GM12878 (cell line): ENCODE measurements at regions not wholly inside any gene's neighbourhood (a gene's known extent, or its start where the extent isn't known, plus 50 kb on each side); places are given as distances from the start of the nearest gene placed in this dataset.

ENCODE experiments used
- ATAC-seq: fragments of 200-7000 bp; cut with Tn5 transposase; 3 replicates; pipeline ENCODE4 v1.9.1; 2020; ENCODE audit warnings: mild to moderate bottlenecking, moderate library complexity
- BruUV-seq: library from RNA; stranded (reverse); fragments of 400-500 nt; replicated peaks from 2 replicates; lab custom pipeline; 2021; lab: Mats Ljungman, UMichigan
- CTCF ChIA-PET: fragments of 300-600 bp; sonication (Branson Sonifier 250); formaldehyde crosslinking; extraction: SDS; loops from one replicate; lab custom pipeline; 2021; ENCODE audit warnings: inconsistent platforms; lab: Yijun Ruan, JAX
- POLR2A ChIA-PET: fragments of 350-600 bp; formaldehyde crosslinking; extraction: SDS; loops from one replicate; lab custom pipeline; 2021; ENCODE audit warnings: inconsistent platforms; lab: Charles Lee
- RAD21 ChIA-PET: fragments of 300-600 bp; sonication (Branson Sonifier 250); formaldehyde crosslinking; loops from one replicate; lab custom pipeline; 2023; ENCODE audit warnings: antibody characterized with exemption; ENCODE audit not compliant: unreplicated experiment; lab: Charles Lee
- SMC1A ChIA-PET: fragments of 300-600 bp; sonication (Branson Sonifier 250); formaldehyde crosslinking; loops from one replicate; lab custom pipeline; 2023; ENCODE audit not compliant: unreplicated experiment, uncharacterized antibody; lab: Charles Lee
- DNase-seq: peaks from one replicate; pipeline ENCODE4 v3.0.0-alpha.2; 2011; ENCODE audit warnings: low read depth, low spot score
- FAIRE-seq: peaks from 3 replicates; lab custom pipeline; 2011; peaks lifted over from hg19 to GRCh38; lab: Jason Lieb, UNC
- H2AFZ ChIP-seq: 2 replicates; pipeline ENCODE4 v1.6.0; 2011; ENCODE audit warnings: low read depth, low read length, control low read depth; ENCODE audit not compliant: control insufficient read depth
- H3K27ac ChIP-seq: 2 replicates; pipeline ENCODE4 v1.5.1; 2011; ENCODE audit warnings: control low read depth; ENCODE audit not compliant: control insufficient read depth, insufficient read depth
- H3K27me3 ChIP-seq, 2 experiments: replicated peaks in 1 of 2; 2 replicates each; pipeline versions ENCODE4 v1.6.0 to v1.6.1; 2011; ENCODE audit warnings: low read length in 1 of 2; ENCODE audit not compliant: control insufficient read depth in 2 of 2, insufficient read depth in 2 of 2
- H3K36me3 ChIP-seq, 2 experiments: 2 replicates each; pipeline ENCODE4 v1.5.1; 2011; ENCODE audit warnings: low read length in 1 of 2; ENCODE audit not compliant: control insufficient read depth in 2 of 2, insufficient read depth in 2 of 2
- H3K4me1 ChIP-seq: 2 replicates; pipeline ENCODE4 v1.6.1; 2011; ENCODE audit warnings: mild to moderate bottlenecking, low read length, moderate library complexity, mixed read lengths; ENCODE audit not compliant: control insufficient read depth, insufficient read depth
- H3K4me2 ChIP-seq: 2 replicates; pipeline ENCODE4 v1.6.0; 2011; ENCODE audit warnings: control low read depth; ENCODE audit not compliant: control insufficient read depth, insufficient read depth
- H3K4me3 ChIP-seq: fragments of 200-600 bp; sonication (generic); 2 replicates; pipeline ENCODE4 v1.5.1; 2016
- H3K79me2 ChIP-seq: 2 replicates; pipeline ENCODE4 v1.6.0; 2011; ENCODE audit warnings: low read length; ENCODE audit not compliant: control insufficient read depth, insufficient read depth
- H3K9ac ChIP-seq: 2 replicates; pipeline ENCODE4 v1.8.0; 2011; ENCODE audit warnings: low read length, control low read depth, mixed read lengths; ENCODE audit not compliant: control insufficient read depth, insufficient read depth
- H3K9me3 ChIP-seq: replicated peaks from 3 replicates; pipeline ENCODE4 v1.5.1; 2011; ENCODE audit warnings: mild to moderate bottlenecking, low read length; ENCODE audit not compliant: control insufficient read depth, insufficient read depth
- H4K20me1 ChIP-seq: 2 replicates; pipeline ENCODE4 v1.6.0; 2011; ENCODE audit not compliant: control insufficient read depth, insufficient read depth
- CHD1 ChIP-seq: IDR thresholded peaks from 2 replicates; pipeline ENCODE4 v1.6.1; 2012; ENCODE audit warnings: low read depth, low read length, improper control_type of control experiment
- MYC ChIP-seq: IDR thresholded peaks from 2 replicates; pipeline ENCODE4 v1.6.1; 2011; ENCODE audit warnings: mild to moderate bottlenecking, low read length, moderate library complexity, inconsistent platforms; ENCODE audit not compliant: insufficient read depth, insufficient replicate concordance, insufficient read length, severe bottlenecking
- RCOR1 ChIP-seq: conservative IDR thresholded peaks from 2 replicates; pipeline ENCODE4 v1.6.1; 2012; ENCODE audit warnings: low read depth, low read length, improper control_type of control experiment
- SMARCA5 ChIP-seq: fragments of 450-650 bp; IDR thresholded peaks from 2 replicates; pipeline ENCODE4 v1.6.1; 2017; ENCODE audit warnings: mild to moderate bottlenecking
- ZNF24 ChIP-seq: fragments of 450-650 bp; IDR thresholded peaks from 2 replicates; pipeline ENCODE4 v1.6.1; 2017; ENCODE audit warnings: antibody characterized with exemption, mild to moderate bottlenecking
- WGBS: methylation state at CpG from one replicate; pipeline ENCODE4 v1.1.6; 2016; ENCODE audit warnings: low lambda C conversion rate; ENCODE audit not compliant: insufficient replicate concordance, insufficient coverage; ENCODE audit errors: missing lambda C conversion rate; 5-methylcytosine and 5-hydroxymethylcytosine counted together
- in situ Hi-C: fragments of 300-500 bp; cut with MboI; formaldehyde crosslinking; loops from 9 replicates; pipeline ENCODE4 v1.14.3; 2018; ENCODE audit warnings: mixed read lengths
- intact Hi-C: fragments of 100-400 bp; cut with micrococcal nuclease; formaldehyde crosslinking; loops from one replicate; pipeline ENCODE4 v1.14.2; 2022; ENCODE audit not compliant: unreplicated experiment
- TF ChIP-seq, protein P1 (sequence below): IDR thresholded peaks from 2 replicates; pipeline ENCODE4 v1.6.1; 2012; ENCODE audit warnings: mild to moderate bottlenecking, low read depth, low read length

DNA sequence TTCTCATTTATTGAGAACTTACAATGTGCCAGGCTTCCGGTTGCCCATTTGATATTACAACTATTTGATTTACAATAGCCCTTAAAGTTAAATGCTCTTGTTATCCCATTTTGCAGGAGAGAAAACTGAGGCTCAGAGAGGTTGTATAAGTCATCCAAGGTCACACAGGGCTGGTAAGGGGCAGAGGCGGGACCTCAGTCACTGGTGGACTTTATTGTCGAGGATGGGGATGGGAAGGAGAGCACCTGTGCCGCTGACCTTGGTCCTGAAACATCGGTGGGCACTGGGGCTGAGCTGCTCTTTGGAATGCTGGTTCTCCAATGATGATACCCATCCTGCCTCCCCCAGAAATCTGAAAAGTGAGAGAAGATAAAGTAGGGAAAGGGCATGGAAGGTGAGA, 265.4 kb downstream of the MIAT start:
- SMC1A ChIA-PET: no interaction called here
- RAD21 ChIA-PET: no interaction called here
- in situ Hi-C loops: no loop called here
- POLR2A ChIA-PET: no interaction called here
- CTCF ChIA-PET: no interaction called here
- Histone ChIP-seq H3K4me1 (no peaks in the 10 kb centered on the region), H3K9ac (no peak overlapping the region), H3K4me2 (no peak overlapping the region), H3K9me3 (no peaks in the 10 kb centered on the region), H3K79me2 (no peaks in the 10 kb centered on the region), H3K27ac (no peak overlapping the region)
- ATAC-seq: no peak
- intact Hi-C loops: no loop called here
- TF ChIP-seq, protein P1, sequence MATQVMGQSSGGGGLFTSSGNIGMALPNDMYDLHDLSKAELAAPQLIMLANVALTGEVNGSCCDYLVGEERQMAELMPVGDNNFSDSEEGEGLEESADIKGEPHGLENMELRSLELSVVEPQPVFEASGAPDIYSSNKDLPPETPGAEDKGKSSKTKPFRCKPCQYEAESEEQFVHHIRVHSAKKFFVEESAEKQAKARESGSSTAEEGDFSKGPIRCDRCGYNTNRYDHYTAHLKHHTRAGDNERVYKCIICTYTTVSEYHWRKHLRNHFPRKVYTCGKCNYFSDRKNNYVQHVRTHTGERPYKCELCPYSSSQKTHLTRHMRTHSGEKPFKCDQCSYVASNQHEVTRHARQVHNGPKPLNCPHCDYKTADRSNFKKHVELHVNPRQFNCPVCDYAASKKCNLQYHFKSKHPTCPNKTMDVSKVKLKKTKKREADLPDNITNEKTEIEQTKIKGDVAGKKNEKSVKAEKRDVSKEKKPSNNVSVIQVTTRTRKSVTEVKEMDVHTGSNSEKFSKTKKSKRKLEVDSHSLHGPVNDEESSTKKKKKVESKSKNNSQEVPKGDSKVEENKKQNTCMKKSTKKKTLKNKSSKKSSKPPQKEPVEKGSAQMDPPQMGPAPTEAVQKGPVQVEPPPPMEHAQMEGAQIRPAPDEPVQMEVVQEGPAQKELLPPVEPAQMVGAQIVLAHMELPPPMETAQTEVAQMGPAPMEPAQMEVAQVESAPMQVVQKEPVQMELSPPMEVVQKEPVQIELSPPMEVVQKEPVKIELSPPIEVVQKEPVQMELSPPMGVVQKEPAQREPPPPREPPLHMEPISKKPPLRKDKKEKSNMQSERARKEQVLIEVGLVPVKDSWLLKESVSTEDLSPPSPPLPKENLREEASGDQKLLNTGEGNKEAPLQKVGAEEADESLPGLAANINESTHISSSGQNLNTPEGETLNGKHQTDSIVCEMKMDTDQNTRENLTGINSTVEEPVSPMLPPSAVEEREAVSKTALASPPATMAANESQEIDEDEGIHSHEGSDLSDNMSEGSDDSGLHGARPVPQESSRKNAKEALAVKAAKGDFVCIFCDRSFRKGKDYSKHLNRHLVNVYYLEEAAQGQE: peak; percentile 80; the same call in 1 of the 2 replicates
- no peak for TF ChIP-seq SMARCA5
- TF ChIP-seq, all 136 proteins: peak for 1
- Histone ChIP-seq H2AFZ (no peak overlapping the region), H3K36me3 (no peaks in the 10 kb centered on the region), H3K27me3 (no peaks in the 10 kb centered on the region; a peak in 2 of 4 replicates), H3K4me3 (no peak overlapping the region), H4K20me1 (no peaks in the 10 kb centered on the region)
- no TSS peak for BruUV-seq
- no peak for DNase-seq
- FAIRE-seq: no peak
- WGBS: 26% methylated on average over 5 of the region's 5 CpGs

DNA sequence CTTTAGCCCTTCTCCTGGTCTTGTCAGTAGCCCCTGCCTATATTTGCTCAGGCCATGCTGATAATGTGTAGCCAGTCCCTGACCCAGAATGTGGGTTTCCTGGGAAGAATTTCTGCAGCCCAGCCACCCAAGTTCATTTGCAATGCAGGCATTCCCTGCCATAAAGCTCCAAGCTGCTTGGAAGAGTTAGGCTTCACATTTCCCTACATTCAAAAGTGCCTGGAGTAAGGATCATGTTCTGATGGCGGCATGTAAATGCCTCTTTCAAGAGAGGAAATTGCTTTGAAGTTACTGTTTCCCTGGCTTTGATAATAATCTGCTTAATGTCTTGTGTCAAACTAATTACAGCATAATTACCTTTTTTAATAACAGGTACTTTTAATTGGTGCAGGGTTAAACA, 266.1 kb downstream of the MIAT start:
- RAD21 ChIA-PET: no interaction called here
- SMC1A ChIA-PET: no interaction called here
- Histone ChIP-seq H3K4me2 (no peak overlapping the region), H2AFZ (no peak overlapping the region), H3K9ac (no peak overlapping the region), H3K9me3 (no peaks in the 10 kb centered on the region), H3K27ac (no peak overlapping the region), H3K4me1 (no peaks in the 10 kb centered on the region), H3K36me3 (no peaks in the 10 kb centered on the region), H4K20me1 (no peaks in the 10 kb centered on the region), H3K27me3 (no peaks in the 10 kb centered on the region; a peak in 2 of 4 replicates), H3K79me2 (no peaks in the 10 kb centered on the region), H3K4me3 (no peak overlapping the region)
- FAIRE-seq (no peak), ATAC-seq (no peak), DNase-seq (no peak)
- CTCF ChIA-PET: no interaction called here
- POLR2A ChIA-PET: no interaction called here
- TF ChIP-seq RCOR1 (no peak), ZNF24 (no peak), MYC (no peak), CHD1 (no peak)
- intact Hi-C loops (no loop called here), in situ Hi-C loops (no loop called here)
- BruUV-seq: no TSS peak
- WGBS: 0% methylated on average over 1 of the region's 1 CpG
